ENCODE measurements at regions not wholly inside any gene's neighbourhood (a gene's known extent, or its start where the extent isn't known, plus 50 kb on each side); places are given as distances from the start of the nearest gene placed in this dataset.
A peak's percentile ranks its signal among the peaks of the same experiment; 100 is the strongest.

DNA sequence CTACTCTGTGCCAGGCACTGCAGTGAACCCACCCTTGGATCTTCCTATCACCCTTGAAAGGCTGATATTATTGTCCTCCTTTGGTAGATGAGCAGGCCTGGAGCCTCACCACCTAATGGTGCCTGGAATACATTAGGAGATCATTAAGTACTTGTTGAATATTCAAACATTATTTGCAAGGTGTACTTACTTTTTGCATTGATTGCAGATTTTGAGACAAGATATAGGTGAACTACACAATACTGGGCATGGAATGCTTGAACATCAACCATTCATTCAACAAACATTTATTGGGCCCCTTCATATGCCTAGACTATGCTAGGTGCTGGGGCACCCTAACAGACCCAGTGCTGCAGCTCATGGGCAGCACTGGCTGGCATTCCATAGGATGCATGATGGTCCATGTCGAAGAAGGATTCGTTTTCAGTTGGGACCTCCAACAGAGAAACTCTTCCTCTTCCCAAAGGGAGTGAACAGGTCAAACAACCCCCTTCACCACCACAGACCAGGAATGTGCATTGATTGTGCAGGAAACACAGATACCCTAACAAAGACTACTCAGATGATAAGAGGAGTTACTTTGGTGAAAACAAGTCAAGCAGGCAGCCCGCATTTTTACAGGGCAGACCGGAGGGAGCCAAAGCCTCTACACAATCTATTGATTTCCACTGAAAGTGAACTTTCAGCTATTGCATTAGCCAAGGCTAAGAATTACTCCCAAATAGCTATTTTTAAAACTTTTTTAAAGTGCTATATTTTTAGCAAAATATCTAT, 149.6 kb upstream of the SH3BP4 start:
- ATAC-seq (no peak), DNase-seq (ENCODE audit: low read depth in 1 of 2, low spot score in 1 of 2) (no peak), FAIRE-seq (no peak)
- H3K4me1 ChIP-seq, result no peaks in the 10 kb centered on the region
- TF ChIP-seq MAFK (IDR thresholded peaks at IDR 0.05; ENCODE audit: partially characterized antibody) (peak; percentile 57), ZC3H11A (IDR thresholded peaks at IDR 0.05) (no peak), RNF2 (IDR thresholded peaks at IDR 0.05; ENCODE audit: borderline replicate concordance, low read depth) (no peak), ZNF302 (CRISPR knock-in tag; IDR thresholded peaks at IDR 0.05) (no peak), HOXB5 (CRISPR knock-in tag; IDR thresholded peaks at IDR 0.05) (no peak)
- POLR2A ChIA-PET, result no interaction called here
- H3K9me3 ChIP-seq, result 0 out of 3 replicates have a peak, but pooled peaks cover 4% of the 10 kb centered on the region
- H3K4me3 ChIP-seq, result no peak overlapping the region
- no peak overlapping the region for H3K4me2 ChIP-seq
- H3K27ac ChIP-seq, result no peak overlapping the region
- CTCF ChIA-PET, result no interaction called here
- 72% methylated on average over 4 of the region's 4 CpGs for WGBS (ENCODE audit: missing lambda C conversion rate)

DNA sequence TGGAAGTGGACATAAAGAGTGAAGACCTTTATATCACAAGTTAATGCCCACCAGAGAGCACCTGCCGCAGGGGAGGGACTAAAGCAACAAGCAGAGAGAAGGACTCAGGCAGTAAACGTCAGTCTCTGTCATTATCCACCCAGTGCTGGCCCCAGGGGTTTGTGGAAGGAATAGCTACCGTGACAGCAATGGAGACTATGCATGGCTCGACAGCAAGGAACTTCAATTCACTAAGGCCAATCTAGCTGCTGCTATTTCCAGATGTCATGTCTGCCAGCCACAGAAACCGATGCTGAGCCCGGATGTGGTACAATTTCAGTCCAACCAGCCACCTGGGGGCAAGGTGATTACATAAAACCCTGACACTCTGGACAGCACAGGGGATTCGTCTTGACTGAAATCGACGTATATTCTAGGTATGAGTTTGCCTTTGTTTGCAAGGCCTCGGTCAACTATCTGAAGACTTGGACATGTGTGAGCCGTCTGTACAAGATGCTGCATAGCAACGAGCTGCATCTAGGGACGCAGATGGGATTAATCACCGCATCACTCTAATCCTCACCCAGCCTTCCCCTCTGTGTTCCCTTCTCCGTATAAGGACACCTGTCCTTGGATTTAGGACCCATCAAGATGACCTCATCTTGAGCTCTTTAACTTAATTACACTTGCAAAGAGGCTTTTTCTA, 154.1 kb upstream of the SH3BP4 start:
- DNase-seq (ENCODE audit: low read depth in 1 of 2, low spot score in 1 of 2) (no peak), FAIRE-seq (no peak), ATAC-seq (no peak)
- Histone ChIP-seq H3K9me3 (no peaks in the 10 kb centered on the region), H3K4me1 (peaks cover 17% of the 10 kb centered on the region), H3K27ac (no peak overlapping the region), H3K4me2 (no peak overlapping the region), H3K4me3 (no peak overlapping the region)
- POLR2A ChIA-PET, result no interaction called here
- 85% methylated on average over 15 of the region's 15 CpGs for WGBS (ENCODE audit: missing lambda C conversion rate)
- CTCF ChIA-PET, result interaction anchor here (0.8 kb wide), 1 partner anchor 10 kb away, joined by 3 read pairs; no protein-coding TSS in a partner anchor
- TF ChIP-seq BCL3 (IDR thresholded peaks at IDR 0.05) (no peak), ELK1 (IDR thresholded peaks at IDR 0.05; ENCODE audit: low read depth, low read length) (no peak), EHF (CRISPR knock-in tag; IDR thresholded peaks at IDR 0.05) (no peak), RAD21 (conservative IDR thresholded peaks at IDR 0.05 in 1 of 2, IDR thresholded peaks at IDR 0.05 in 1 of 2) (no peak), HDAC2 (IDR thresholded peaks at IDR 0.05) (no peak), GATA3 (IDR thresholded peaks at IDR 0.05; ENCODE audit: borderline replicate concordance) (no peak), HMGXB4 (CRISPR knock-in tag; IDR thresholded peaks at IDR 0.05; ENCODE audit: borderline replicate concordance) (no peak), HOXB5 (CRISPR knock-in tag; IDR thresholded peaks at IDR 0.05) (no peak)

- Histone ChIP-seq H3K4me3 (no peak overlapping the region), H3K4me2 (peak overlapping the region; percentile 52), H3K4me1 (peaks cover 17% of the 10 kb centered on the region), H3K27ac (peak overlapping the region in 1 of 2 experiments; percentile 37; a peak in 3 of 6 replicates), H3K9me3 (no peaks in the 10 kb centered on the region)
- FAIRE-seq (no peak), ATAC-seq (peak in 1 of 2 experiments; percentile 28; a peak in 1 of 6 replicates), DNase-seq (ENCODE audit: low read depth in 1 of 2, low spot score in 1 of 2) (no peak)
- CTCF ChIA-PET, result interaction anchor here (0.6 kb wide), 1 partner anchor 301 kb away, joined by 3 read pairs; no protein-coding TSS in a partner anchor
- WGBS (ENCODE audit: missing lambda C conversion rate), result 78% methylated on average over 8 of the region's 8 CpGs
- POLR2A ChIA-PET, result no interaction called here
- TF ChIP-seq RFX5 (IDR thresholded peaks at IDR 0.05) (no peak), BHLHE40 (IDR thresholded peaks at IDR 0.05; ENCODE audit: low read depth, low read length) (no peak), RAD21 (conservative IDR thresholded peaks at IDR 0.05 in 1 of 2, IDR thresholded peaks at IDR 0.05 in 1 of 2) (no peak), BCL3 (IDR thresholded peaks at IDR 0.05) (no peak), KDM5A (IDR thresholded peaks at IDR 0.05) (no peak), EP300 (IDR thresholded peaks at IDR 0.05) (no peak), HEYL (CRISPR knock-in tag; IDR thresholded peaks at IDR 0.05) (no peak), ZSCAN20 (CRISPR knock-in tag; IDR thresholded peaks at IDR 0.05) (no peak), HMGXB4 (CRISPR knock-in tag; IDR thresholded peaks at IDR 0.05; ENCODE audit: borderline replicate concordance) (no peak), ELK1 (IDR thresholded peaks at IDR 0.05; ENCODE audit: low read depth, low read length) (no peak), JUN (IDR thresholded peaks at IDR 0.05) (no peak)
Observed at GRCh38 chr2:234796045-234796591, 155.7 kb upstream of the SH3BP4 start.
